Suppressor macrophage treated with lipopolysaccharide for 4 hours (primary cell): ENCODE measurements at regions not wholly inside any gene's neighbourhood (a gene's known extent, or its start where the extent isn't known, plus 50 kb on each side); places are given as distances from the start of the nearest gene placed in this dataset.
"Not testable (repeated sequence)": the region's sequence is repeated elsewhere in the genome, so short reads cannot be mapped to it uniquely, and the experiment has no call there.

Experiments used
- DNase-seq: peaks from one replicate; pipeline ENCODE4 v3.0.0-alpha.2; 2020

GRCh38 chr17:22310717-22311686 lies 618.7 kb downstream of the KCNJ18 start:
- no peak for DNase-seq

- not testable (repeated sequence) for DNase-seq
These were observed 628.7 kb downstream of the KCNJ18 start for GRCh38 chr17:22321001-22321400.

GRCh38 chr17:22322893-22323550 lies 630.7 kb downstream of the KCNJ18 start:
- DNase-seq = not testable (repeated sequence)

GRCh38 chr17:22337467-22337866 lies 645.1 kb downstream of the KCNJ18 start:
- DNase-seq = no peak

- DNase-seq = not testable (repeated sequence)
These were observed 664.3 kb downstream of the KCNJ18 start for GRCh38 chr17:22356603-22357002.

GRCh38 chr17:22370988-22371387 lies 678.7 kb downstream of the KCNJ18 start:
- not testable (repeated sequence) for DNase-seq

GRCh38 chr17:22373911-22374310 lies 681.6 kb downstream of the KCNJ18 start:
- DNase-seq = no peak

- no peak for DNase-seq
These were observed 682.4 kb downstream of the KCNJ18 start for GRCh38 chr17:22374741-22375140.

GRCh38 chr17:22376747-22377146 lies 684.4 kb downstream of the KCNJ18 start:
- DNase-seq = not testable (repeated sequence)

- not testable (repeated sequence) for DNase-seq
These were observed 686.4 kb downstream of the KCNJ18 start for GRCh38 chr17:22378748-22379147.

GRCh38 chr17:22381589-22381988 lies 689.3 kb downstream of the KCNJ18 start:
- DNase-seq = not testable (repeated sequence)

GRCh38 chr17:22383772-22384460 lies 691.6 kb downstream of the KCNJ18 start:
- not testable (repeated sequence) for DNase-seq

- not testable (repeated sequence) for DNase-seq
These were observed 692.1 kb downstream of the KCNJ18 start for GRCh38 chr17:22384461-22384800.

- DNase-seq = not testable (repeated sequence)
These were observed 706.1 kb downstream of the KCNJ18 start for GRCh38 chr17:22398446-22398845.

GRCh38 chr17:22399037-22399436 lies 706.7 kb downstream of the KCNJ18 start:
- DNase-seq = not testable (repeated sequence)

GRCh38 chr17:22405080-22405479 lies 712.8 kb downstream of the KCNJ18 start:
- DNase-seq = not testable (repeated sequence)

- DNase-seq = no peak
These were observed 716.9 kb downstream of the KCNJ18 start for GRCh38 chr17:22409160-22409751.

GRCh38 chr17:22410136-22410535 lies 717.8 kb downstream of the KCNJ18 start:
- DNase-seq = no peak

GRCh38 chr17:22411185-22411784 lies 719.0 kb downstream of the KCNJ18 start:
- DNase-seq = no peak

GRCh38 chr17:22435231-22435974 lies 743.1 kb downstream of the KCNJ18 start:
- DNase-seq = no peak

GRCh38 chr17:22441776-22442175 lies 749.5 kb downstream of the KCNJ18 start:
- no peak for DNase-seq

- no peak for DNase-seq
These were observed 750.7 kb downstream of the KCNJ18 start for GRCh38 chr17:22443061-22443460.
